HEK293 (cell line): ENCODE measurements at regions not wholly inside any gene's neighbourhood (a gene's known extent, or its start where the extent isn't known, plus 50 kb on each side); places are given as distances from the start of the nearest gene placed in this dataset.

Experiments
- SP2 ChIP-seq: fragments of 450-650 bp; formaldehyde crosslinking; IDR thresholded peaks from 2 replicates; pipeline ENCODE4 v1.5.1; 2016; ENCODE audit warnings: missing biosample characterization, missing genetic modification characterization
- ZBTB20 ChIP-seq: fragments of 450-650 bp; formaldehyde crosslinking; IDR thresholded peaks from 2 replicates; pipeline ENCODE4 v1.5.1; 2016; ENCODE audit warnings: missing biosample characterization, missing genetic modification characterization
- ZNF133 ChIP-seq: fragments of 450-650 bp; formaldehyde crosslinking; IDR thresholded peaks from 2 replicates; pipeline ENCODE4 v1.5.1; 2016; ENCODE audit warnings: missing biosample characterization, missing genetic modification characterization
- ZNF175 ChIP-seq: fragments of 450-650 bp; formaldehyde crosslinking; IDR thresholded peaks from 2 replicates; pipeline ENCODE4 v1.5.1; 2016; ENCODE audit warnings: missing biosample characterization, missing genetic modification characterization
- ZNF501 ChIP-seq: fragments of 450-650 bp; formaldehyde crosslinking; IDR thresholded peaks from 2 replicates; pipeline ENCODE4 v1.5.1; 2016; ENCODE audit warnings: missing biosample characterization, missing genetic modification characterization
- ZNF544 ChIP-seq: fragments of 450-650 bp; formaldehyde crosslinking; IDR thresholded peaks from 2 replicates; pipeline ENCODE4 v1.5.0; 2017; ENCODE audit warnings: missing biosample characterization, missing genetic modification characterization
- ZNF561 ChIP-seq: fragments of 450-650 bp; IDR thresholded peaks from 2 replicates; pipeline ENCODE4 v1.5.1; 2018; ENCODE audit warnings: missing biosample characterization, missing genetic modification characterization, borderline replicate concordance
- ZNF747 ChIP-seq: fragments of 450-650 bp; formaldehyde crosslinking; IDR thresholded peaks from 2 replicates; pipeline ENCODE4 v1.5.1; 2016; ENCODE audit warnings: missing biosample characterization, missing genetic modification characterization
- ZNF76 ChIP-seq: fragments of 450-650 bp; formaldehyde crosslinking; IDR thresholded peaks from 2 replicates; pipeline ENCODE4; 2016; ENCODE audit warnings: low read depth, missing biosample characterization, missing genetic modification characterization, borderline replicate concordance
- TF ChIP-seq, protein P1 (sequence below): fragments of 450-650 bp; formaldehyde crosslinking; IDR thresholded peaks from 2 replicates; pipeline ENCODE4 v1.5.1; 2016; ENCODE audit warnings: missing biosample characterization, missing genetic modification characterization
- TF ChIP-seq, protein P2 (sequence below): fragments of 450-650 bp; formaldehyde crosslinking; conservative IDR thresholded peaks from 2 replicates; pipeline ENCODE4 v1.5.1; 2016; ENCODE audit warnings: low read depth, missing biosample characterization, missing genetic modification characterization
- TF ChIP-seq, protein P3 (sequence below): fragments of 450-650 bp; formaldehyde crosslinking; IDR thresholded peaks from 2 replicates; pipeline ENCODE4 v1.5.1; 2017; ENCODE audit warnings: missing biosample characterization, mild to moderate bottlenecking, missing genetic modification characterization, moderate library complexity
- TF ChIP-seq, protein P4 (sequence below): fragments of 450-650 bp; formaldehyde crosslinking; IDR thresholded peaks from 2 replicates; pipeline ENCODE4 v1.5.1; 2016; ENCODE audit warnings: missing biosample characterization, missing genetic modification characterization
- TF ChIP-seq, protein P5 (sequence below): fragments of 450-650 bp; formaldehyde crosslinking; conservative IDR thresholded peaks from 2 replicates; pipeline ENCODE4 v1.5.1; 2016; ENCODE audit warnings: low read depth, missing biosample characterization, missing genetic modification characterization

DNA sequence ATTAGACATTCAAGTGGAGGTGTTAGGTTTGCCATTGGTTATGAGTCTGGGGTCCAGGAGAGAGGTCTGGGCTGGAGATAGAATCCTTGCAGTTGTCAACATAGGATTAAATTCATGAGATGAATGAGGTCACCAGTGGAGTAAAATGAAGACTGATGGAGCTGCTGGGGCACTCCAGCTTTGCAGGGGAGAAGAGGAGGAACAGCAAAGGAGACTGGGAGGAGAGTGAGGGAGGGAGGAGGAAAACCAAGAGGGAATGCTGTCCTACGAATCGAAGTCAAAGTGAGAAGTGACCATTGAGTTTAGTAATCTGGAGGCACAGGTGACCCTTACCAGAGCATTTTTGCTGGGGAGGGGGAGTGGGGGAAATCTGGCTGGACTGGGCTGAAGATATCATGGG, 178.2 kb upstream of the NR3C1 start:
- TF ChIP-seq, protein P1, sequence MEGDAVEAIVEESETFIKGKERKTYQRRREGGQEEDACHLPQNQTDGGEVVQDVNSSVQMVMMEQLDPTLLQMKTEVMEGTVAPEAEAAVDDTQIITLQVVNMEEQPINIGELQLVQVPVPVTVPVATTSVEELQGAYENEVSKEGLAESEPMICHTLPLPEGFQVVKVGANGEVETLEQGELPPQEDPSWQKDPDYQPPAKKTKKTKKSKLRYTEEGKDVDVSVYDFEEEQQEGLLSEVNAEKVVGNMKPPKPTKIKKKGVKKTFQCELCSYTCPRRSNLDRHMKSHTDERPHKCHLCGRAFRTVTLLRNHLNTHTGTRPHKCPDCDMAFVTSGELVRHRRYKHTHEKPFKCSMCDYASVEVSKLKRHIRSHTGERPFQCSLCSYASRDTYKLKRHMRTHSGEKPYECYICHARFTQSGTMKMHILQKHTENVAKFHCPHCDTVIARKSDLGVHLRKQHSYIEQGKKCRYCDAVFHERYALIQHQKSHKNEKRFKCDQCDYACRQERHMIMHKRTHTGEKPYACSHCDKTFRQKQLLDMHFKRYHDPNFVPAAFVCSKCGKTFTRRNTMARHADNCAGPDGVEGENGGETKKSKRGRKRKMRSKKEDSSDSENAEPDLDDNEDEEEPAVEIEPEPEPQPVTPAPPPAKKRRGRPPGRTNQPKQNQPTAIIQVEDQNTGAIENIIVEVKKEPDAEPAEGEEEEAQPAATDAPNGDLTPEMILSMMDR: no peak
- TF ChIP-seq, protein P2, sequence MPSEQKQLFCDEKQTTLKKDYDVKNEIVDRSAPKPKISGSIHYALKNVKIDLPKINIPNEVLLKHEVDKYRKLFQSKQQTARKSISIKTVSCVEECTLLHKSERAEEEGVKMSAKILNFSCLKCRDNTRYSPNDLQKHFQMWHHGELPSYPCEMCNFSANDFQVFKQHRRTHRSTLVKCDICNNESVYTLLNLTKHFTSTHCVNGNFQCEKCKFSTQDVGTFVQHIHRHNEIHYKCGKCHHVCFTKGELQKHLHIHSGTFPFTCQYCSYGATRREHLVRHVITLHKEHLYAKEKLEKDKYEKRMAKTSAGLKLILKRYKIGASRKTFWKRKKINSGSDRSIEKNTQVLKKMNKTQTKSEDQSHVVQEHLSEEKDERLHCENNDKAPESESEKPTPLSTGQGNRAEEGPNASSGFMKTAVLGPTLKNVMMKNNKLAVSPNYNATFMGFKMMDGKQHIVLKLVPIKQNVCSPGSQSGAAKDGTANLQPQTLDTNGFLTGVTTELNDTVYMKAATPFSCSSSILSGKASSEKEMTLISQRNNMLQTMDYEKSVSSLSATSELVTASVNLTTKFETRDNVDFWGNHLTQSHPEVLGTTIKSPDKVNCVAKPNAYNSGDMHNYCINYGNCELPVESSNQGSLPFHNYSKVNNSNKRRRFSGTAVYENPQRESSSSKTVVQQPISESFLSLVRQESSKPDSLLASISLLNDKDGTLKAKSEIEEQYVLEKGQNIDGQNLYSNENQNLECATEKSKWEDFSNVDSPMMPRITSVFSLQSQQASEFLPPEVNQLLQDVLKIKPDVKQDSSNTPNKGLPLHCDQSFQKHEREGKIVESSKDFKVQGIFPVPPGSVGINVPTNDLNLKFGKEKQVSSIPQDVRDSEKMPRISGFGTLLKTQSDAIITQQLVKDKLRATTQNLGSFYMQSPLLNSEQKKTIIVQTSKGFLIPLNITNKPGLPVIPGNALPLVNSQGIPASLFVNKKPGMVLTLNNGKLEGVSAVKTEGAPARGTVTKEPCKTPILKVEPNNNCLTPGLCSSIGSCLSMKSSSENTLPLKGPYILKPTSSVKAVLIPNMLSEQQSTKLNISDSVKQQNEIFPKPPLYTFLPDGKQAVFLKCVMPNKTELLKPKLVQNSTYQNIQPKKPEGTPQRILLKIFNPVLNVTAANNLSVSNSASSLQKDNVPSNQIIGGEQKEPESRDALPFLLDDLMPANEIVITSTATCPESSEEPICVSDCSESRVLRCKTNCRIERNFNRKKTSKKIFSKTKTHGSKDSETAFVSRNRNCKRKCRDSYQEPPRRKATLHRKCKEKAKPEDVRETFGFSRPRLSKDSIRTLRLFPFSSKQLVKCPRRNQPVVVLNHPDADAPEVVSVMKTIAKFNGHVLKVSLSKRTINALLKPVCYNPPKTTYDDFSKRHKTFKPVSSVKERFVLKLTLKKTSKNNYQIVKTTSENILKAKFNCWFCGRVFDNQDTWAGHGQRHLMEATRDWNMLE: no peak
- TF ChIP-seq ZBTB20 (tag by site-specific recombination) (no peak), ZNF175 (no peak), ZNF544 (tag by site-specific recombination) (no peak), ZNF501 (no peak), ZNF561 (tag by site-specific recombination) (no peak), ZNF76 (no peak), SP2 (tag by site-specific recombination) (no peak), ZNF747 (tag by site-specific recombination) (no peak), ZNF133 (tag by site-specific recombination) (no peak)
- TF ChIP-seq, protein P3, sequence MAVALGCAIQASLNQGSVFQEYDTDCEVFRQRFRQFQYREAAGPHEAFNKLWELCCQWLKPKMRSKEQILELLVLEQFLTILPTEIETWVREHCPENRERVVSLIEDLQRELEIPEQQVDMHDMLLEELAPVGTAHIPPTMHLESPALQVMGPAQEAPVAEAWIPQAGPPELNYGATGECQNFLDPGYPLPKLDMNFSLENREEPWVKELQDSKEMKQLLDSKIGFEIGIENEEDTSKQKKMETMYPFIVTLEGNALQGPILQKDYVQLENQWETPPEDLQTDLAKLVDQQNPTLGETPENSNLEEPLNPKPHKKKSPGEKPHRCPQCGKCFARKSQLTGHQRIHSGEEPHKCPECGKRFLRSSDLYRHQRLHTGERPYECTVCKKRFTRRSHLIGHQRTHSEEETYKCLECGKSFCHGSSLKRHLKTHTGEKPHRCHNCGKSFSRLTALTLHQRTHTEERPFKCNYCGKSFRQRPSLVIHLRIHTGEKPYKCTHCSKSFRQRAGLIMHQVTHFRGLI (tag by site-specific recombination): no peak
- TF ChIP-seq, protein P4, sequence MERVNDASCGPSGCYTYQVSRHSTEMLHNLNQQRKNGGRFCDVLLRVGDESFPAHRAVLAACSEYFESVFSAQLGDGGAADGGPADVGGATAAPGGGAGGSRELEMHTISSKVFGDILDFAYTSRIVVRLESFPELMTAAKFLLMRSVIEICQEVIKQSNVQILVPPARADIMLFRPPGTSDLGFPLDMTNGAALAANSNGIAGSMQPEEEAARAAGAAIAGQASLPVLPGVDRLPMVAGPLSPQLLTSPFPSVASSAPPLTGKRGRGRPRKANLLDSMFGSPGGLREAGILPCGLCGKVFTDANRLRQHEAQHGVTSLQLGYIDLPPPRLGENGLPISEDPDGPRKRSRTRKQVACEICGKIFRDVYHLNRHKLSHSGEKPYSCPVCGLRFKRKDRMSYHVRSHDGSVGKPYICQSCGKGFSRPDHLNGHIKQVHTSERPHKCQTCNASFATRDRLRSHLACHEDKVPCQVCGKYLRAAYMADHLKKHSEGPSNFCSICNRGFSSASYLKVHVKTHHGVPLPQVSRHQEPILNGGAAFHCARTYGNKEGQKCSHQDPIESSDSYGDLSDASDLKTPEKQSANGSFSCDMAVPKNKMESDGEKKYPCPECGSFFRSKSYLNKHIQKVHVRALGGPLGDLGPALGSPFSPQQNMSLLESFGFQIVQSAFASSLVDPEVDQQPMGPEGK (tag by site-specific recombination): no peak
- TF ChIP-seq, protein P5, sequence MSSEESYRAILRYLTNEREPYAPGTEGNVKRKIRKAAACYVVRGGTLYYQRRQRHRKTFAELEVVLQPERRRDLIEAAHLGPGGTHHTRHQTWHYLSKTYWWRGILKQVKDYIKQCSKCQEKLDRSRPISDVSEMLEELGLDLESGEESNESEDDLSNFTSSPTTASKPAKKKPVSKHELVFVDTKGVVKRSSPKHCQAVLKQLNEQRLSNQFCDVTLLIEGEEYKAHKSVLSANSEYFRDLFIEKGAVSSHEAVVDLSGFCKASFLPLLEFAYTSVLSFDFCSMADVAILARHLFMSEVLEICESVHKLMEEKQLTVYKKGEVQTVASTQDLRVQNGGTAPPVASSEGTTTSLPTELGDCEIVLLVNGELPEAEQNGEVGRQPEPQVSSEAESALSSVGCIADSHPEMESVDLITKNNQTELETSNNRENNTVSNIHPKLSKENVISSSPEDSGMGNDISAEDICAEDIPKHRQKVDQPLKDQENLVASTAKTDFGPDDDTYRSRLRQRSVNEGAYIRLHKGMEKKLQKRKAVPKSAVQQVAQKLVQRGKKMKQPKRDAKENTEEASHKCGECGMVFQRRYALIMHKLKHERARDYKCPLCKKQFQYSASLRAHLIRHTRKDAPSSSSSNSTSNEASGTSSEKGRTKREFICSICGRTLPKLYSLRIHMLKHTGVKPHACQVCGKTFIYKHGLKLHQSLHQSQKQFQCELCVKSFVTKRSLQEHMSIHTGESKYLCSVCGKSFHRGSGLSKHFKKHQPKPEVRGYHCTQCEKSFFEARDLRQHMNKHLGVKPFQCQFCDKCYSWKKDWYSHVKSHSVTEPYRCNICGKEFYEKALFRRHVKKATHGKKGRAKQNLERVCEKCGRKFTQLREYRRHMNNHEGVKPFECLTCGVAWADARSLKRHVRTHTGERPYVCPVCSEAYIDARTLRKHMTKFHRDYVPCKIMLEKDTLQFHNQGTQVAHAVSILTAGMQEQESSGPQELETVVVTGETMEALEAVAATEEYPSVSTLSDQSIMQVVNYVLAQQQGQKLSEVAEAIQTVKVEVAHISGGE (tag by site-specific recombination): no peak
